ENCODE measurements at regions not wholly inside any gene's neighbourhood (a gene's known extent, or its start where the extent isn't known, plus 50 kb on each side); places are given as distances from the start of the nearest gene placed in this dataset.

DNA sequence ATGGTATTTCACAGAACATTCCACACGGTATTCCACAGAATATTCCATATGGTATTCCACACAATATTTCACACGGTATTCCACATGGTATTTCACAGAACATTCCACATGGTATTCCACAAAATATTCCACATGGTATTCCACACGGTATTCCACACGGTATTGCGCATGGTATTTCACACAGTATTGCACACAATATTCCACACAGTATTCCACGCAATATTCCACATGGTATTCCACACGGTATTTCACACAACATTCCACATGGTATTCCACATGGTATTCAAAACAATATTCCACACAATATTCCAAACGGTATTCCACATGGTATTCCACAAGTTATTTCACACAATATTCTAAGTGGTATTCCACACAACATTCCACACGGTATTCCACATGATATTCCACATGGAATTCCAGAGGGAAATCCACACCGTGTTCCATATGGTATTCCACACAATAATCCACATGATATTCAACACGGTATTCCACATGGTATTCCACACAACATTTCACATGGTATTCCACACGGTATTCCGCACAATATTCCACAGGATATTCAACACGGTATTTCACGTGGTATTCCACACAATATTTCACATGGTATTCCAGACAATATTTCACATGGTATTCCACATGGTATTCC lies 136.7 kb upstream of the CHST15 start:
- no peak overlapping the region for H3K4me3 ChIP-seq (ENCODE audit: low read depth, low read length)
- TF ChIP-seq, protein P1, sequence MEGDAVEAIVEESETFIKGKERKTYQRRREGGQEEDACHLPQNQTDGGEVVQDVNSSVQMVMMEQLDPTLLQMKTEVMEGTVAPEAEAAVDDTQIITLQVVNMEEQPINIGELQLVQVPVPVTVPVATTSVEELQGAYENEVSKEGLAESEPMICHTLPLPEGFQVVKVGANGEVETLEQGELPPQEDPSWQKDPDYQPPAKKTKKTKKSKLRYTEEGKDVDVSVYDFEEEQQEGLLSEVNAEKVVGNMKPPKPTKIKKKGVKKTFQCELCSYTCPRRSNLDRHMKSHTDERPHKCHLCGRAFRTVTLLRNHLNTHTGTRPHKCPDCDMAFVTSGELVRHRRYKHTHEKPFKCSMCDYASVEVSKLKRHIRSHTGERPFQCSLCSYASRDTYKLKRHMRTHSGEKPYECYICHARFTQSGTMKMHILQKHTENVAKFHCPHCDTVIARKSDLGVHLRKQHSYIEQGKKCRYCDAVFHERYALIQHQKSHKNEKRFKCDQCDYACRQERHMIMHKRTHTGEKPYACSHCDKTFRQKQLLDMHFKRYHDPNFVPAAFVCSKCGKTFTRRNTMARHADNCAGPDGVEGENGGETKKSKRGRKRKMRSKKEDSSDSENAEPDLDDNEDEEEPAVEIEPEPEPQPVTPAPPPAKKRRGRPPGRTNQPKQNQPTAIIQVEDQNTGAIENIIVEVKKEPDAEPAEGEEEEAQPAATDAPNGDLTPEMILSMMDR (IDR thresholded peaks at IDR 0.05; ENCODE audit: low read depth, low read length) = no peak

DNA sequence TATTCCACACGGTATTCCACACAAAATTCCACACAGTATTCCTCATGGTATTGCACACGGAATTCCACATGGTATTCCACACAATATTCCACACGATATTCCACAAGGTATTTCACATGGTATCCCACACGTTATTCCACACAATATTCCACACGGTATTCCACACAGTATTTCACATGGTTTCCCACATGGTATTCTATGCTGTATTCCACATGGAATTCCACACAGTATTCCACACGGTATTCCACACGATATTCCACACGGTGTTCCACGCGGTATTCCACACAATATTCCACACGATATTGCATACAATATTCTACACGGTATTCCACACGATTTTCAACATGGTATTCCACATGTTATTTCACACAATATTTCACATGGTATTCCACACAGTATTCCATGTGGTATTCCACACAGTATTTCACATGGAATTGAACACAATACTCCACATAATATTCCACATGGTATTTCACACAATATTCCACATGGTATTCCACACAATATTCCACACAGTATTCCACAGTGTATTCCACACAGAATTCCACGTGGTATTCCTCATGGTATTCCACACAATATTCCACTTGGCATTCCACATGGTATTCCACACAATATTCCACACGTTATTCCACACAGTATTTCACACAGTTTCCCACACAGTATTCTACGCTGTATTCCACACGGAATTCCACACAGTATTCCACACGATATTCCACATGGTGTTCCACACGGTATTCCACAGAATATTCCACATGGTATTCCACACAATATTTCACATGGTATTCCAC lies 136.0 kb upstream of the CHST15 start:
- TF ChIP-seq, protein P1 (IDR thresholded peaks at IDR 0.05; ENCODE audit: low read depth, low read length) = no peak
- no peak overlapping the region for H3K4me3 ChIP-seq (ENCODE audit: low read depth, low read length)

DNA sequence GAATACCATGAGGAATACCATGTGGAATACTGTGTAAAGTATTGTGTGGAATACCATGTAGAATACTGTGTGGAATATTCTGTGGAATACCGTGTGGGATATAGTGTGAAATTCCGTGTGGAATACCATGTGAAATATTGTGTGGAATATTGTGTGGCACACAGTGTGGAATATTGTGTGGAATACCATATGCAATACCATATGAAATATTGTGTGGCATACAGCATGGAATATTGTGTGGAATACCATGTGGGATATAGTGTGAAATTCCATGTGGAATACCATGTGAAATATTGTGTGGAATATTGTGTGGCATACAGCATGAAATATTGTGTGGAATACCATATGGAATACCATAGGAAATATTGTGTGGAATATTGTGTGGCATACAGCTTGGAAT lies 135.1 kb upstream of the CHST15 start:
- TF ChIP-seq, protein P1 (IDR thresholded peaks at IDR 0.05; ENCODE audit: low read depth, low read length) = no peak
- H3K4me3 ChIP-seq (ENCODE audit: low read depth, low read length) = no peak overlapping the region

DNA sequence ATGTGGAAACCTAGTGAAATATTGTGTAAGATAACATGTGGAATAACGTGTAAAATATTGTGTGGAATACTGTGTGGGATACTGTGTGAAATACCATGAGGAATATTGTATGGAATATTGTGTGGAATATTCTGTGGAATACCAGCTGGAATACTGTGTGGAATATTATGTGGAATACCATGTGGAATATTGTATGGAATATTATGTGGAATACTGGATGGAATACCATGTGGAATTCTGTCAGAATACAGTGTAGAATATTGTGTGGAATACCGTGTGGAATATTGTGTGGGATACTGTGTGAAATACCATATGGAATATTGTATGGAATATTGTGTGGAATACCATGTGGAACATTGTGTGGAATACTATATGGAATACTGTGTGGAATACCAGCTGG lies 134.6 kb upstream of the CHST15 start:
- TF ChIP-seq, protein P1 (IDR thresholded peaks at IDR 0.05; ENCODE audit: low read depth, low read length) = no peak
- H3K4me3 ChIP-seq (ENCODE audit: low read depth, low read length) = no peak overlapping the region

DNA sequence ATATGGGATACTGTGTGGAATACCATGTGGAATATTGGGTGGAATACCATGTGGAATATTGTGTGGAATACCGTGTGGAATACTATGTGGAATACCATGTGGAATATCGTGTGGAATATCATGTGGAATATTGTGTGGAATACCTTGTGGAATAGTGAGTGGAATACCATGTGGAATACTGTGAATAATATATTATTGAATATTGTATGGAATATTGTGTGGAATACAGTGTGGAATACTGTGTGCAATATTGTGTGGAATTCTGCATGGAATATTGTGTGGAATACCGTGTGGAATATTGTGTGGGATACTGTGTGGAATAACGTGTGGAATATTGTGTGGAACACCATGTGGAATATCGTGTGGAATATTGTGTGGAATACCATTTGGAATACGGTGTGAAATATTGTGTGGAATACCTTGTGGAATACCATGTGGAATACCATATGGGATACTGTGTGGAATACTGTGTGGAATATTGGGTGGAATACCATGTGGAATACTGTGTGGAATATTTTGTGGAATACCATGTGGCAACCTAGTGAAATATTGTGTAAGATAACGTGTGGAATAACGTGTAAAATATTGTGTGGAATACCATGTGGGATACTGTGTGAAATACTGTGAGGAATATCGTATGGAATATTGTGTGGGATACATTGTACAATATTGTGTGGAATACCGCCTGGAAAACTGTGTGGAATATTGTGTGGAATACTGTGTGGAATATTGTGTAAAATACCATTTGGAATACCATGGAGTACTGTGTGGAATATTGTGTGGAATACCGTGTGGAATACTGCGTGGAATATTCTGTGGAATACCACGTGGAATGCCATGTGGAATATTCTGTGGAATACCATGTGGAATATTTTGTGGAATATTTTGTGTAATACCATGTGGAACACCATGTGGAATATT lies 133.9 kb upstream of the CHST15 start:
- no peak overlapping the region for H3K4me3 ChIP-seq (ENCODE audit: low read depth, low read length)
- TF ChIP-seq, protein P1 (IDR thresholded peaks at IDR 0.05; ENCODE audit: low read depth, low read length) = no peak

DNA sequence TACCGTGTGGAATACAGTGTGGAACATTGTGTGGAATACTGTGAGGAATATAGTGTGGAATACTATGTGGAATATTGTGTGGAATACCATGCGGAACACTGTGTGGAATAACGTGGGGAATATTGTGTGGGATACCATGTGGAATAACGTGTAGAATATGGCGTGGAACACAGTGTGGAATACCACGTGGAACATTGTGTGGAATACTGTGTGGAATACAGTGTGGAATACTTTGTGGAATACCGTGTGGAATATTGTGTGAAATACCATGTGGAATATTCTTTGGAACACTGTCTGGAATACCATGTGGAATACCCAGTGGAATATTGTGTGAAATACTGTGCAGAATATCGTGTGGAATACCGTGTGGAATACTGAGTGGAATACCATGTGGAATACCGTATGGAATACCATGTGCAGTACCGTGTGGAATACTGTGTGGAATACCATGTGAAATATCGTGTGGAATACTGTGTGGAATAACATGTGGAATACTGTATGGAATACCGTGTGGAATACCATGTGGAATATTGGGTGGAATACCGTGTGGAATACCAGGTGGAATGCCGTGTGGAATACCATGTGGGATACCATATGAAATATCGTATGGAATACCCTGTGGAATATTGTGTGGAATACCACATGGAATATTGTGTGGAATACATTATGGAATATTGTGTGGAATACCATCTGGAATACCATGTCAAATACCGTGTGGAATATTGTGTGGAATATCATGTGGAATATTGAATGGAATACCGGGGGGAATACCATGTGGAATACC lies 133.1 kb upstream of the CHST15 start:
- H3K4me3 ChIP-seq (ENCODE audit: low read depth, low read length) = no peak overlapping the region
- TF ChIP-seq, protein P1 (IDR thresholded peaks at IDR 0.05; ENCODE audit: low read depth, low read length) = no peak

Measured in WI38 (cell line).